Fibroblast of mammary gland (primary cell): ENCODE measurements at regions not wholly inside any gene's neighbourhood (a gene's known extent, or its start where the extent isn't known, plus 50 kb on each side); places are given as distances from the start of the nearest gene placed in this dataset.

ENCODE experiments used
- DNase-seq: peaks from one replicate; pipeline ENCODE4 v3.0.0-alpha.2; 2010; ENCODE audit warnings: low read depth
- H3K4me3 ChIP-seq: 2 replicates; pipeline ENCODE4 v1.5.1; 2011; ENCODE audit warnings: low read depth, mild to moderate bottlenecking, low read length, moderate library complexity; ENCODE audit not compliant: control insufficient read depth
- TF ChIP-seq, protein P1 (sequence below): conservative IDR thresholded peaks from 2 replicates; pipeline ENCODE4 v1.5.1; 2011; ENCODE audit warnings: low read depth, low read length, inconsistent platforms; ENCODE audit not compliant: control insufficient read depth, insufficient read depth

DNA sequence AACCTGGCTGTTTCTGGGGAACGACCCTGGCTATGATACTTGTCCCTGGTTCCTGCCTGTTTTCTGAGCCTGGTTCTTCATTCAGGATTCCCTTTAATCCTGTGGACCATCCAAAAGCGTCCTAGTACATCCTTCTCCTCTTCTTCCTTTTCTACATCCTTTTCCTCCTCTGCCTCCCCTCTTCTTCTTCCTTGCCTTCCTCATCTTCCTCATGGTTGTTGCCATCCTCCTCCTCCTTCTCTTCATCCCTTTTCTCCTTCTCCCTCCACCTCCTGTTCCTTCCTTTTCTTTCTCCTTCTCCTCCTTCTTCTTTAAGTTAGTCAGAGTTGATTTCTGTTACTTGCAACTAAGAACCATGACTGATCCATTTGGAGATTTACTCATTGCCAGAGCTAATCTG, 197.8 kb downstream of the FOXD2 start:
- no peak for DNase-seq
- H3K4me3 ChIP-seq: no peak overlapping the region
- TF ChIP-seq, protein P1, sequence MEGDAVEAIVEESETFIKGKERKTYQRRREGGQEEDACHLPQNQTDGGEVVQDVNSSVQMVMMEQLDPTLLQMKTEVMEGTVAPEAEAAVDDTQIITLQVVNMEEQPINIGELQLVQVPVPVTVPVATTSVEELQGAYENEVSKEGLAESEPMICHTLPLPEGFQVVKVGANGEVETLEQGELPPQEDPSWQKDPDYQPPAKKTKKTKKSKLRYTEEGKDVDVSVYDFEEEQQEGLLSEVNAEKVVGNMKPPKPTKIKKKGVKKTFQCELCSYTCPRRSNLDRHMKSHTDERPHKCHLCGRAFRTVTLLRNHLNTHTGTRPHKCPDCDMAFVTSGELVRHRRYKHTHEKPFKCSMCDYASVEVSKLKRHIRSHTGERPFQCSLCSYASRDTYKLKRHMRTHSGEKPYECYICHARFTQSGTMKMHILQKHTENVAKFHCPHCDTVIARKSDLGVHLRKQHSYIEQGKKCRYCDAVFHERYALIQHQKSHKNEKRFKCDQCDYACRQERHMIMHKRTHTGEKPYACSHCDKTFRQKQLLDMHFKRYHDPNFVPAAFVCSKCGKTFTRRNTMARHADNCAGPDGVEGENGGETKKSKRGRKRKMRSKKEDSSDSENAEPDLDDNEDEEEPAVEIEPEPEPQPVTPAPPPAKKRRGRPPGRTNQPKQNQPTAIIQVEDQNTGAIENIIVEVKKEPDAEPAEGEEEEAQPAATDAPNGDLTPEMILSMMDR: no peak

DNA sequence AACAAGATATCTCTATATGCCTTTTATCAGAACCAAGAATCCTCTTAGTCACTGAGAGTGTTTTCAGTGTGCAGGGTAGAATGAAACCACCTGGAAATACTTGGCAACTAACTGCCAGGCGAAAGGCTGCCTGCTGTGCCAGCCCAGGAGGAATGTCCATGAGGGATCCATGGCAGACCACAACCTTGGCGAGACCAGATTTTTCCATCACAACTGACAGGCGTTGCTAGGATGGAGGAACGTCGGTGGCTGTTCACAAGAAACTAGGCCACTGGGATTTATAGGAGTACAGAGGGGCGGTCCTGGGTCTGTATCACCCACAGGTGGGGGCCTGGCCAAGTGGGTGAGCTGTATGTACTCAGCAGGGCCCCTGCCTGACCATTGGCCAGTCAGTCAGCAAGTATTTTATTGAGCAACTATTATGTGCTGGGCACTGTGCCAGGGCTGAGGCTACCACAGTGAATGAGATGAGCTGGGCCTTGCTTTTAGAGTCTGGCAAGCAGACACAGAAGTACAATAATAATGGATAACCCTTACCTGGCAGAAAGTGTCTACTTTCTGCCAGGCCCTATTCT, 199.4 kb downstream of the FOXD2 start:
- no peak overlapping the region for H3K4me3 ChIP-seq
- DNase-seq: peak; percentile 34
- TF ChIP-seq, protein P1: no peak

DNA sequence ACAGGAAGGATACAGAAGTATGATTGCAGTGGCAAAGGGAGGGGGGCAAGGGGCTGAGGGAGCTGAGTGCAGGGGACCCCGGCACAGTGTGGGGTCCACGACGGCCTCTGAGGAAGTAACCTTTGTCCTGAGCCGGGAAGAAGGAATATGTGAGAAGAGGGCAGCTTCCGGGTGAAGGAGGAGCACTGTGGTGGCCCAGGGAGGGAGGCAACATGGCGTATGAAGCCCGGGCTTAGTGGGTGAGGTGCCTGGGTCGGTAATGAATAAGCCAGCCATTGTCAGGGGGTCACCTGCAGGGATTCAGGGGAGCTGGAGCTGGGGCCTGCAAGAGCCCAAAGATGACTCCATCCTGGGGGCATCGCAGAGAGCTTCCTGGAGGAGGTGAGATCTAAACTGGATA, 200.4 kb downstream of the FOXD2 start:
- DNase-seq: no peak
- TF ChIP-seq, protein P1: no peak
- H3K4me3 ChIP-seq: no peak overlapping the region

DNA sequence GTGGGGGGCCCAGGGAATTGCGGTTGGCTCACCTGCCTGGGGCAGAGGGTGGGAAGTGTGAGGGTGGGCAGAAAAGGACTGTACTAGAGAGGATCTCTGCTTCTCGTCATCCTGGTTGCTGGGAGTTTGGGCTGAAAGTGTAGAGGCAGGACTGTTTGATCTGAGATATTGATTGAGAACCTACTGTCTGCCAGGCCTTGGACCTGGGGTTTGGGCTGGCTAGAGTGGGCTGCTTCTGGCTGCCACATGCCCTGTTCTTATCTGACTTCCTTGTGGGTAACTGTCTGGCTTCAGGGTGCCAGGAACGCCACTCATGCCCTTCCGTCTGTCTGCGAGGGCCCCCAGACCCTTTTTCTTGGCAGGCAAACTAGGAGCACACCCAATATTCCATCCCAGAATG, 200.9 kb downstream of the FOXD2 start:
- DNase-seq: no peak
- TF ChIP-seq, protein P1: no peak
- no peak overlapping the region for H3K4me3 ChIP-seq

DNA sequence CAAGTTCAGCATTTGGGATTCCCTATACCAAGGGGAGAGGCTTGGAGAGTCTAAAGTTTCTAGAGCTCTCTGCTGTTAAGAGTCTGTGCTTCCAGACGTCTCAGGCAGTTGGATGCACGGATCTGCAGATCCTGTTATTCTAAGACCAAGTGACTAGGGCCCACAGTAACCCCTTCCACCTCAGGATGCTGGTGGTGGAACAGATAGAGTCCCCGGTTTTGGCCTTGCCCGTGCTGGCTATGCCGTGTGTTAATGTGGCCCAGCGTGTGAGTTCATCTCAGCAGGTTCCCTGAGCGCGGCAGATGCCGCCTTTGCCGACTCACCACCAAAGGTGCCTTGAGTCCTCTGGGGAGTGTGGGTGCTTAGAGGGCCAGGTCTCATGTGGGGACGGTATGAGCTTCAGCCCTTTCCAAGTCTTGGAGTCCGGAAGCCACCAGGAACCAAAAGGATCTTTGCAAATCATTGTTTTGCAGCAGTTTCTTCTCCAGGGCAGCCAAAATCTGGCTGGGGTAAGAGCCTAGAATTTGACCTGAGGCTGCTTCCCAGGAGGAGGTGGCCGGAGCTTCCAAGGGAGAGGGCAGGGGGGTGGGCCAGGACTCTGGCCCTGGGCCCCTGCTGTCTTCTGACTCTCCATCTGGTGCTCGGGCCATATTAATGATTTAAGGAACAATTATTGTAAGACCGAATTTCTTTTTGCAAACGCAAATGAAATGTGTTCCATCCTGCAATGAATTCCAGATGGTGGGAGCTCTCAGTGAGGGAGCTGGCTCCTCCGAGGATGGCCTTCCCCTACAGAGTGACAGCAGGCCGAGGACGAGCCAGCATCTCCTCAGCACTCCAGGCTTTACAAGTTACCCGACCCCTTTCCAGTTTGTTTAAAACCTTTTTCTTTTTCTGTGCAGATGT, 205.7 kb downstream of the FOXD2 start:
- TF ChIP-seq, protein P1: no peak
- no peak overlapping the region for H3K4me3 ChIP-seq
- no peak for DNase-seq

DNA sequence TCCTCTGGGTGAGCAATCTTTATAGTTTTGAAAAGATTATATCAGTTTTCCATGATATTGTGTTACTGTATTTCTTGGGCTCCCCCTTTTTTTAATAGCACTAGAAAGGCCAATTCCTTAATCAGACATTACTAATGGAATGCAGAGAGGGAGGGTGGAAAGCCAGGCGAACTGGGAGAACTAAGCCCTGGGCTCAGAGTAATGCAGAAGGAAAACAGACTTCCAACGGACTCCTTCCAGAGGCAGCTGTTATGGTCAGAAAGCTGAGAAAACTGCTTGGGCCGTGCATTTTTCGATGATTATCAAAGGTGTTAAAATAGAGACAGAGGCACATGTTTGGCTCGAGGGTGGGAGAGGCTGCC, 206.3 kb downstream of the FOXD2 start:
- TF ChIP-seq, protein P1: no peak
- no peak overlapping the region for H3K4me3 ChIP-seq
- peak; percentile 16 for DNase-seq

DNA sequence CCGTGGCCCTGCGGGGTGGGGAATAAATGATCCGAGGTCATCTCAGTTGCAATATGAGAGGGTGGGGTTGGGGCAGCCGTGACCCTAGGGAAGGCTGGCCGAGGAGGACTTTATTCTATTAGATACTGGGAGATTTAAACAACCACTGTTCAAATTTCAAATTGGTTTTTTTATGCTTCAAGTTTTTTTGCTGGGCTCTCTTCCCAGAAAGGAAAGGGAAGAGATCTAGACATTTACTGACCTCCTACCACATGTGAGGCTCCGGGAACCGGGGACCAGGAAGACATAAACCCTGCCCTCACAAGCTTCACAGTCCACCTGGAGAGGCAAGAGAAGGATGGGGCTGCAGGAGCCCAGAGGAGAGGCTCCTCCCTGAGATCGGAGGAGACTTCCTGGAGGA, 207.3 kb downstream of the FOXD2 start:
- DNase-seq: no peak
- H3K4me3 ChIP-seq: no peak overlapping the region
- TF ChIP-seq, protein P1: no peak
